ENCODE measurements at regions not wholly inside any gene's neighbourhood (a gene's known extent, or its start where the extent isn't known, plus 50 kb on each side); places are given as distances from the start of the nearest gene placed in this dataset.

- TF ChIP-seq POLR2A (IDR thresholded peaks at IDR 0.05) (no peak), POLR2AphosphoS5 (IDR thresholded peaks at IDR 0.05) (no peak), CTCF (IDR thresholded peaks at IDR 0.05) (no peak)
Measured at GRCh38 chr7:25900245-25900644, 251.8 kb upstream of the NFE2L3 start.

GRCh38 chr7:25900877-25901276 lies 251.1 kb upstream of the NFE2L3 start:
- Histone ChIP-seq H3K27ac (no peak overlapping the region), H3K36me3 (no peaks in the 10 kb centered on the region), H3K9me3 (no peaks in the 10 kb centered on the region), H3K27me3 (no peaks in the 10 kb centered on the region), H3K4me3 (no peak overlapping the region), H3K4me1 (no peaks in the 10 kb centered on the region)
- no peak for DNase-seq (ENCODE audit: low spot score in 2 of 2)
- TF ChIP-seq POLR2A (IDR thresholded peaks at IDR 0.05) (no peak), POLR2AphosphoS5 (IDR thresholded peaks at IDR 0.05) (no peak), CTCF (IDR thresholded peaks at IDR 0.05) (no peak)
- intact Hi-C loops (cut with DNase I; ENCODE audit: low total_unique reads): no loop called here

More at GRCh38 chr7:25900245-25900644, 251.8 kb upstream of the NFE2L3 start:
- Histone ChIP-seq H3K36me3 (no peaks in the 10 kb centered on the region), H3K9me3 (no peaks in the 10 kb centered on the region), H3K27me3 (no peaks in the 10 kb centered on the region), H3K4me1 (peaks cover 0 to 2% of the 10 kb centered on the region in 2 donors), H3K4me3 (no peak overlapping the region), H3K27ac (no peak overlapping the region)
- no peak for DNase-seq (ENCODE audit: low spot score in 2 of 2)
- intact Hi-C loops (cut with DNase I; ENCODE audit: low total_unique reads): no loop called here

GRCh38 chr7:25901658-25902057 lies 250.3 kb upstream of the NFE2L3 start:
- intact Hi-C loops (cut with DNase I; ENCODE audit: low total_unique reads): no loop called here
- H3K4me1 ChIP-seq: no peaks in the 10 kb centered on the region
- TF ChIP-seq POLR2AphosphoS5 (IDR thresholded peaks at IDR 0.05) (no peak), CTCF (IDR thresholded peaks at IDR 0.05) (no peak)
- no peak for DNase-seq (ENCODE audit: low spot score in 2 of 2)
- H3K36me3 ChIP-seq: no peaks in the 10 kb centered on the region
- H3K9me3 ChIP-seq: no peaks in the 10 kb centered on the region
- no peaks in the 10 kb centered on the region for H3K27me3 ChIP-seq
- H3K4me3 ChIP-seq: no peak overlapping the region
- H3K27ac ChIP-seq: no peak overlapping the region

- DNase-seq (ENCODE audit: low spot score in 2 of 2): no peak
- H3K4me3 ChIP-seq: no peak overlapping the region
- intact Hi-C loops (cut with DNase I; ENCODE audit: low total_unique reads): no loop called here
- H3K27me3 ChIP-seq: no peaks in the 10 kb centered on the region
- no peak overlapping the region for H3K27ac ChIP-seq
- no peaks in the 10 kb centered on the region for H3K36me3 ChIP-seq
- no peaks in the 10 kb centered on the region for H3K4me1 ChIP-seq
- no peaks in the 10 kb centered on the region for H3K9me3 ChIP-seq
- no peak for TF ChIP-seq POLR2AphosphoS5 (IDR thresholded peaks at IDR 0.05)
- no peak for TF ChIP-seq POLR2A (IDR thresholded peaks at IDR 0.05)
- TF ChIP-seq CTCF (IDR thresholded peaks at IDR 0.05): no peak
Measured at GRCh38 chr7:25906003-25906402, 246.0 kb upstream of the NFE2L3 start.

- H3K9me3 ChIP-seq: no peaks in the 10 kb centered on the region
- H3K4me3 ChIP-seq: no peak overlapping the region
- H3K4me1 ChIP-seq: no peaks in the 10 kb centered on the region
- H3K27me3 ChIP-seq: no peaks in the 10 kb centered on the region
- no peaks in the 10 kb centered on the region for H3K36me3 ChIP-seq
- no peak overlapping the region for H3K27ac ChIP-seq
- TF ChIP-seq CTCF (IDR thresholded peaks at IDR 0.05): no peak
- no peak for TF ChIP-seq POLR2A (IDR thresholded peaks at IDR 0.05)
- TF ChIP-seq POLR2AphosphoS5 (IDR thresholded peaks at IDR 0.05): no peak
- no peak for DNase-seq (ENCODE audit: low spot score in 2 of 2)
- intact Hi-C loops (cut with DNase I; ENCODE audit: low total_unique reads): no loop called here
Measured at GRCh38 chr7:25906760-25907159, 245.2 kb upstream of the NFE2L3 start.

Data from breast epithelium (tissue), 4 donors.